HG02973 (cell line): ENCODE measurements at regions not wholly inside any gene's neighbourhood (a gene's known extent, or its start where the extent isn't known, plus 50 kb on each side); places are given as distances from the start of the nearest gene placed in this dataset.
"Not testable (repeated sequence)": the region's sequence is repeated elsewhere in the genome, so short reads cannot be mapped to it uniquely, and the experiment has no call there.

Experiments used
- ATAC-seq: cut with Tn5 transposase; IDR thresholded peaks from one replicate; pipeline ENCODE4 v1.9.1; 2021; ENCODE audit warnings: moderate library complexity; ENCODE audit not compliant: unreplicated experiment

- no peak for ATAC-seq
Observed at GRCh38 chr7:11221984-11222383, 248.3 kb downstream of the PHF14 start.

- no peak for ATAC-seq
Observed at GRCh38 chr7:11224535-11224934, 250.9 kb downstream of the PHF14 start.

GRCh38 chr7:11228515-11228914, 254.8 kb downstream of the PHF14 start:
- no peak for ATAC-seq

- ATAC-seq, result no peak
Observed at GRCh38 chr7:11231190-11231589, 257.5 kb downstream of the PHF14 start.

GRCh38 chr7:11232462-11232861, 258.8 kb downstream of the PHF14 start:
- ATAC-seq, result no peak

- no peak for ATAC-seq
Observed at GRCh38 chr7:11233871-11234270, 260.2 kb downstream of the PHF14 start.

- no peak for ATAC-seq
Observed at GRCh38 chr7:11235491-11235890, 261.8 kb downstream of the PHF14 start.

GRCh38 chr7:11236680-11237079, 263.0 kb downstream of the PHF14 start:
- no peak for ATAC-seq

- ATAC-seq, result no peak
Observed at GRCh38 chr7:11237742-11238141, 264.1 kb downstream of the PHF14 start.

- ATAC-seq, result no peak
Observed at GRCh38 chr7:11239316-11239715, 265.6 kb downstream of the PHF14 start.

- no peak for ATAC-seq
Observed at GRCh38 chr7:11243739-11244138, 270.1 kb downstream of the PHF14 start.

GRCh38 chr7:11244149-11244548, 270.5 kb downstream of the PHF14 start:
- no peak for ATAC-seq

GRCh38 chr7:11247545-11247944, 273.9 kb downstream of the PHF14 start:
- ATAC-seq, result no peak

- ATAC-seq, result no peak
Observed at GRCh38 chr7:11251436-11251835, 277.8 kb downstream of the PHF14 start.

GRCh38 chr7:11252011-11252607, 278.4 kb downstream of the PHF14 start:
- ATAC-seq, result no peak

- ATAC-seq, result no peak
Observed at GRCh38 chr7:11252705-11253272, 279.1 kb downstream of the PHF14 start.

- no peak for ATAC-seq
Observed at GRCh38 chr7:11256501-11256900, 282.8 kb downstream of the PHF14 start.

- ATAC-seq, result no peak
Observed at GRCh38 chr7:11261470-11261869, 287.8 kb downstream of the PHF14 start.

GRCh38 chr7:11266101-11266500, 292.4 kb downstream of the PHF14 start:
- no peak for ATAC-seq

GRCh38 chr7:11272352-11272751, 298.7 kb downstream of the PHF14 start:
- no peak for ATAC-seq

- ATAC-seq, result no peak
Observed at GRCh38 chr7:11274074-11274473, 300.4 kb downstream of the PHF14 start.

- ATAC-seq, result no peak
Observed at GRCh38 chr7:11281953-11282352, 308.3 kb downstream of the PHF14 start.

- not testable (repeated sequence) for ATAC-seq
Observed at GRCh38 chr7:11283584-11283983, 309.9 kb downstream of the PHF14 start.
